Fibroblast of pulmonary artery (primary cell): ENCODE measurements at regions not wholly inside any gene's neighbourhood (a gene's known extent, or its start where the extent isn't known, plus 50 kb on each side); places are given as distances from the start of the nearest gene placed in this dataset.
A peak's percentile ranks its signal among the peaks of the same experiment; 100 is the strongest.
"Not testable (repeated sequence)": the region's sequence is repeated elsewhere in the genome, so short reads cannot be mapped to it uniquely, and the experiment has no call there.

Experiments
- DNase-seq: peaks from one replicate; pipeline ENCODE4 v3.0.0-alpha.2; 2010; ENCODE audit warnings: low read depth
- H3K4me3 ChIP-seq: replicated peaks from 2 replicates; pipeline ENCODE4 v1.5.1; 2011; ENCODE audit warnings: low read depth, mild to moderate bottlenecking, control low read depth, low read length, moderate library complexity
- TF ChIP-seq, protein P1 (sequence below): IDR thresholded peaks from 2 replicates; pipeline ENCODE4 v1.5.1; 2011; ENCODE audit warnings: mild to moderate bottlenecking, control low read depth, low read length, inconsistent platforms; ENCODE audit errors: missing control alignments

- no peak for DNase-seq
Measured at GRCh38 chr3:40885430-40885829, 313.9 kb upstream of the CTNNB1 start.

GRCh38 chr3:40886660-40887425, 312.5 kb upstream of the CTNNB1 start:
- H3K4me3 ChIP-seq, result no peak overlapping the region
- TF ChIP-seq, protein P1, sequence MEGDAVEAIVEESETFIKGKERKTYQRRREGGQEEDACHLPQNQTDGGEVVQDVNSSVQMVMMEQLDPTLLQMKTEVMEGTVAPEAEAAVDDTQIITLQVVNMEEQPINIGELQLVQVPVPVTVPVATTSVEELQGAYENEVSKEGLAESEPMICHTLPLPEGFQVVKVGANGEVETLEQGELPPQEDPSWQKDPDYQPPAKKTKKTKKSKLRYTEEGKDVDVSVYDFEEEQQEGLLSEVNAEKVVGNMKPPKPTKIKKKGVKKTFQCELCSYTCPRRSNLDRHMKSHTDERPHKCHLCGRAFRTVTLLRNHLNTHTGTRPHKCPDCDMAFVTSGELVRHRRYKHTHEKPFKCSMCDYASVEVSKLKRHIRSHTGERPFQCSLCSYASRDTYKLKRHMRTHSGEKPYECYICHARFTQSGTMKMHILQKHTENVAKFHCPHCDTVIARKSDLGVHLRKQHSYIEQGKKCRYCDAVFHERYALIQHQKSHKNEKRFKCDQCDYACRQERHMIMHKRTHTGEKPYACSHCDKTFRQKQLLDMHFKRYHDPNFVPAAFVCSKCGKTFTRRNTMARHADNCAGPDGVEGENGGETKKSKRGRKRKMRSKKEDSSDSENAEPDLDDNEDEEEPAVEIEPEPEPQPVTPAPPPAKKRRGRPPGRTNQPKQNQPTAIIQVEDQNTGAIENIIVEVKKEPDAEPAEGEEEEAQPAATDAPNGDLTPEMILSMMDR, result no peak
- DNase-seq, result no peak

More at GRCh38 chr3:40885430-40885829, 313.9 kb upstream of the CTNNB1 start:
- no peak overlapping the region for H3K4me3 ChIP-seq
- TF ChIP-seq, protein P1, result no peak

- TF ChIP-seq, protein P1, result no peak
- DNase-seq, result no peak
- H3K4me3 ChIP-seq, result no peak overlapping the region
Measured at GRCh38 chr3:40891186-40891585, 308.1 kb upstream of the CTNNB1 start.

DNA sequence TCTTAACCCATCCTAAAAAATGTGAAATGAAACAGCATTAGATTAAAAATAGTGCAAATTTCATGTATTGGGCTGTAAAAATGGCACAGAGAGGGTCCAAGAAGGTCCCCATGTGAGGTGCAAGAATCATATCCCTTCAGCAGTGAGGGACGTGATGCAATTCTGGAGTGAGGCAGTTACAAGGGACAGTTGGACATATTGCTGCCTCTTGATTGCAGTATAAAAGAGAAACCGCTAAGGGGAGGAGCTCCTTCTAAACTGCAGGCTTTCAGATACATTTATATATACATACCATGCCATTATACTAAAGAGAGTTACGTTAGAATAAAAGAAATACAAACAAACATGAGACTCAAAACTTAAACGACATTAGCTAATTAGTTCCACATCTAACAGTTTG, 304.2 kb upstream of the CTNNB1 start:
- TF ChIP-seq, protein P1, result no peak

DNA sequence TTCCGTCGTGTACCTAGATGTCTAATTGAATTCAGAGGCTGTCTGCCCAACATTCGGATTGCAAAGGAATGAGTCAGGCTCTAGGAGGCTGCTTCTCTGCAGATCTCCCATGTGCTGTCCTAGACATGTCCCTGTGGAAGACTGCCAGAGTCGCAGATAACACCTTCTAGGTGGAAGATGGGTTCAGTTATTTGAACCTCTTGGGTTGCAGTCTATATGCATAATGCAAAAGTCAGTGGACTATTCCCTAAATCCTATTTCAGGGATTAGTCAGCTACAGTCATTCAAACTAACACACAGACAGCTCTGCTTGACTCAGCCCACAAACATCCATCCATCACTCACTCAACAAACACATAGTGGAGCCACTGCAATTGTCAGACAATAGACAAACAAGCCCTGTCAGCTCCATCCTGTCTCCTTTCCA, 300.0 kb upstream of the CTNNB1 start:
- no peak overlapping the region for H3K4me3 ChIP-seq
- DNase-seq, result peak; percentile 24
- TF ChIP-seq, protein P1, result no peak

More for the DNA sequence above, 304.2 kb upstream of the CTNNB1 start:
- DNase-seq, result no peak
- H3K4me3 ChIP-seq, result no peak overlapping the region

- no peak overlapping the region for H3K4me3 ChIP-seq
- DNase-seq, result no peak
- TF ChIP-seq, protein P1, result no peak
Measured at GRCh38 chr3:40901298-40901697, 298.0 kb upstream of the CTNNB1 start.

GRCh38 chr3:40901796-40902195, 297.5 kb upstream of the CTNNB1 start:
- TF ChIP-seq, protein P1, result no peak
- no peak overlapping the region for H3K4me3 ChIP-seq
- DNase-seq, result no peak

GRCh38 chr3:40907907-40908465, 291.3 kb upstream of the CTNNB1 start:
- not testable (repeated sequence) for H3K4me3 ChIP-seq, DNase-seq
